ENCODE measurements at regions not wholly inside any gene's neighbourhood (a gene's known extent, or its start where the extent isn't known, plus 50 kb on each side); places are given as distances from the start of the nearest gene placed in this dataset.

DNA sequence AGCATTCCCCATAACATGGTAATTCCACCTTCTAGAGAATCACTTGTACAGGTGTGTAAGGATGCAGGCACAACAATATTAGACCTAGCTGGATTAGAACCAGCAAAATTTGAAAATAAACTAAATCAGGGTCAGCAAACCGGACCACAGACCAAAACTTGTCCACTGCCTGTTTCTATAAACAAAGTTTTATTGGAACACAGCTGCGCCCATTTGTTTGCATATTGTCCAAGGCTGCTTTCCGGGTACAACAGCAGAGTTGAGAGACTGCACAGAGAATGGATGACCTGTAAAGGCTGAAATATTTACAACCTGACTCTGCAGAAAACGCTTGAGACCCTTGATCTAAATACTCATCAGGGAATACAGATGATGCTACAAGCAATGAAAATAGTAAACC lies 73.6 kb upstream of the SLC45A1 start:
- TF ChIP-seq, protein P1, sequence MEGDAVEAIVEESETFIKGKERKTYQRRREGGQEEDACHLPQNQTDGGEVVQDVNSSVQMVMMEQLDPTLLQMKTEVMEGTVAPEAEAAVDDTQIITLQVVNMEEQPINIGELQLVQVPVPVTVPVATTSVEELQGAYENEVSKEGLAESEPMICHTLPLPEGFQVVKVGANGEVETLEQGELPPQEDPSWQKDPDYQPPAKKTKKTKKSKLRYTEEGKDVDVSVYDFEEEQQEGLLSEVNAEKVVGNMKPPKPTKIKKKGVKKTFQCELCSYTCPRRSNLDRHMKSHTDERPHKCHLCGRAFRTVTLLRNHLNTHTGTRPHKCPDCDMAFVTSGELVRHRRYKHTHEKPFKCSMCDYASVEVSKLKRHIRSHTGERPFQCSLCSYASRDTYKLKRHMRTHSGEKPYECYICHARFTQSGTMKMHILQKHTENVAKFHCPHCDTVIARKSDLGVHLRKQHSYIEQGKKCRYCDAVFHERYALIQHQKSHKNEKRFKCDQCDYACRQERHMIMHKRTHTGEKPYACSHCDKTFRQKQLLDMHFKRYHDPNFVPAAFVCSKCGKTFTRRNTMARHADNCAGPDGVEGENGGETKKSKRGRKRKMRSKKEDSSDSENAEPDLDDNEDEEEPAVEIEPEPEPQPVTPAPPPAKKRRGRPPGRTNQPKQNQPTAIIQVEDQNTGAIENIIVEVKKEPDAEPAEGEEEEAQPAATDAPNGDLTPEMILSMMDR (IDR thresholded peaks at IDR 0.05; ENCODE audit: low read depth, low read length, poor library complexity, severe bottlenecking), result no peak
- TF ChIP-seq EZH2phosphoT487 (IDR thresholded peaks at IDR 0.05; ENCODE audit: borderline replicate concordance, low read length), result no peak
